IPS-11a (cell line): ENCODE measurements at regions not wholly inside any gene's neighbourhood (a gene's known extent, or its start where the extent isn't known, plus 50 kb on each side); places are given as distances from the start of the nearest gene placed in this dataset.

Experiments used
- H3K4me3 ChIP-seq: one replicate; pipeline ENCODE4 v1.5.1; 2013; ENCODE audit warnings: low read depth, low read length, control low read depth

GRCh38 chr3:150172356-150172755 is 201.7 kb upstream of the PFN2 start:
- H3K4me3 ChIP-seq, result no peak overlapping the region

GRCh38 chr3:150170852-150171520 is 200.3 kb upstream of the PFN2 start:
- no peak overlapping the region for H3K4me3 ChIP-seq

DNA sequence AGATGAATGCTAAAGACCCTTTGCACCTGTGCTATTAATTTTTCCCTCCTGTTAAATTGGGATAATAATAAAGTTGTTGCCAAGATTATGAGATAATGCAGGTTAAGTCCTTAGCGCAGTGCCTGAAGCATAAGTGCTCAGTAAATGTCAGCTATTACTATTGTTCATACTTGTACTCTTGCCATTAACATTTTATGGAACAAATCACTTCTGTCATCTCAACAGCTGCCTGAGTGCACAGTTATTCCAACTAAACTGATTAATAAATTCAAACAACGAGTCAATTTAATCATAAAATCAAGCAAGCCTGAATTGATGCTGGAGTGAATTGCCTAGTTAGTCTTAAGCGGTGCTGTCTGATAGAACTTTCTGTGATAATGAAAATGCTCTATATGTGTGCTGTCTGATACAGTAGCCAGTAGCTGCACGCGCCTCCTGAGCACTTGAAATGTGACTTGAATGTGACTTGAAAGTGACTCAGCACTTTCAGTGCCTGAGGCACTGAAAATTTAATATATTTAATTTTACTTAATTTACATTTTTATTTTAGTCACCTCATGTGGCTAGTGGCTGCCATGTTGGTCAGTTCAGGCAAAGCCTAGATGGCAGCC is 198.7 kb upstream of the PFN2 start:
- H3K4me3 ChIP-seq, result no peak overlapping the region

DNA sequence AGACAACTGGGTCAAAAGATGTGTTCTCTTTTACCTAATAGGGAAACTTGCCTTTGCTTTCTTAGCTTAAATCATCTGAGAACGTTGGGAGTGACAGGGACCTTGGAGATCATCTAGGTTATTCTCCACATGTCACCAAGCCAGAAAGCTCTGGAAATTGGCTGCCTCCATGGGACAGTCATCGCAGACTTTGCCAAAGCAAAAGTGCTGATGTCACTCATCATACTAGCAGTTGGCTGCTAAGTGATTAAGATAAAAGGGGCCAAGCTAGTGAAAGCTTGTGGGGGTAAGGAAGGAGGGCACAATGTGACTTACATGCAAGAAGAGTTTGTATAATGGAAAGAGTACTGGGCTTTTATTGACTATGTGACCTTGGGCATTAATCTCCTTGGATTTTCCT is 198.0 kb upstream of the PFN2 start:
- H3K4me3 ChIP-seq, result no peak overlapping the region

DNA sequence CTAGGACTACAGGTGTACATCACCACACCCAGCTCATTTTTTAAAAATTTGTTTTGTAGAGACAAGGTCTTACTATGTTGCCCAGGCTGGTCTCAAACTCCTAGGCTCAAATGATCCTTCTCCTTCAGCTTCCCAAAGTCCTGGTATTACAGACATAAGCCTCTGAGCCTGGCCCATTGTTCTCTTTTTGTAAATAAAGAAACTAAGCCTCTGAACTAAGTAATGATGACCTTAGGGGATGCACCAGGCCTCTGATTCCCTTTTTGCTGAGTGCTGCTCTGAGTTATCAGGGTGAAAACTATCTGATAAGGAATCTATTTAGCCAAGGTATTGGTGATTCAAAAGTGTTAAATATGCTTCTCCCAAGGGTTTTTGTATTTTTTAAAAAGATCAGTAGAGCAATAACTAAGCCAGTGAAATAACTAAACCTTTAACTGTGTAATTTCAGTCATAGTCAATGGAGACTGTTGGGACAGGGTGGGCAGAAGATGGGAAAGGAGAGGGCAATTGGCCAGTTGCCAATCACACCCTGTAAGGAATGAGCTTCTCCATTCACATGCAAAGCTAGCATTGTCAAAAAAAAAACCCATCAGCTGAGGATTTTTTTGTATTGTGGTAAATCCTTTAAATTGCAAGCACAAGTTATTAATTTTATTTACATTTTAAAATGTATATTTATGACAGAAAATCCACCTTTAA is 194.8 kb upstream of the PFN2 start:
- H3K4me3 ChIP-seq, result no peak overlapping the region

DNA sequence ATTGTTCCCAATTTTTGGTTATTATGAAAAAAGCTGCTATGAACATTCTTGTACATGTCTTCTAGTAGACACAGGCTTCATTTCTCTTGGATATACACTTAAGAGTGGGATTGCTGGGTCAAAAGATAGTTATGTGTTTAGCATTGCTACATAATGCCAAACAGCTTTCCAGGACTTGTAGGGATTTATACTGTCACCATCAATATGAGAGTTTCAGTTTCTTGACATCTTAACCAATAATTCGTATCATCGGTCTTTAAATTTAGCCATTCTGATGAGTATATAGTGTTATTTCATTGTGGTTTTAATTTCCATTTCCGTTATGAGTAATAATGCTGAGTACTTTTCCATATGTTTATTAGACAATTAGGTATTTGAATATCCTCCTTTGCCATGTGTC is 190.3 kb upstream of the PFN2 start:
- no peak overlapping the region for H3K4me3 ChIP-seq

- no peak overlapping the region for H3K4me3 ChIP-seq
Measured at GRCh38 chr3:150158943-150159625, 188.4 kb upstream of the PFN2 start.

DNA sequence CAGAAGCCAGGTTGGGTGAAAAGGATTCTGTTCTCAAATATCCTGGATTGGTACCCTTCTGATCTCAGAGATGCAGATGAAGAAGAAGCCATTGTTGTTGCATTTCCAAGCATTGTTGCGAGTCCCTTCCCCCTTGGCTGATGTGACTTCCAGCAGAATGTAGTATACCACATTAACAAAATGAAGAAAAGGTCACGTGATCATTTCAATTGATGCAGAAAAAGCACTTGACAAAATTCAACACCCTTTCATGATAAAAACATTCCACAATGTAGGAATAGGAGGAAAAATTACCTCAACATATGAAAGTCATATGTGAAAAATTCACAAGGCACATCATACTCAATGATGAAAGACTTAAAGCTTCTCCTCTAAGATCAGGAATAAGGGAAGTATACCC is 181.9 kb upstream of the PFN2 start:
- H3K4me3 ChIP-seq, result no peak overlapping the region

DNA sequence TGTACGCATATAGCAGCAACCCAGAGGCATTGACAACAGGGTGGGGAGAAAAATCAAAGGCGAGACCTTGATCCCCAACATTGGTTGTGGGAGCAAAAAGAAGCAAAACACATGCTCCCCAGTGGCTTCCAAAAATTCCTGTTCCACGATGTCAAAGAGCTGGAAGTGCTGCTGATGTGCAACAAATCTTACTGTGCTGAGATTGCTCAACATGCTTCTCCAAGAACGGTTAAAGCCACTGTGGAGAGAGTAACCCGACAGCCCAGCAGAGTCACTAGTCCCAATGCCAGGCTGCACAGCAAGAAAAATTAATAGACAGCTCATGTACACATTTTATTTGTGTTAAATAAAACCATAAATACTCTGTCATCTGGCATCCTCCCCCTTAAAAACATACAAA is 179.9 kb upstream of the PFN2 start:
- H3K4me3 ChIP-seq, result no peak overlapping the region

- H3K4me3 ChIP-seq, result no peak overlapping the region
Measured at GRCh38 chr3:150149651-150150051, 179.0 kb upstream of the PFN2 start.

GRCh38 chr3:150148227-150148626 is 177.5 kb upstream of the PFN2 start:
- no peak overlapping the region for H3K4me3 ChIP-seq

DNA sequence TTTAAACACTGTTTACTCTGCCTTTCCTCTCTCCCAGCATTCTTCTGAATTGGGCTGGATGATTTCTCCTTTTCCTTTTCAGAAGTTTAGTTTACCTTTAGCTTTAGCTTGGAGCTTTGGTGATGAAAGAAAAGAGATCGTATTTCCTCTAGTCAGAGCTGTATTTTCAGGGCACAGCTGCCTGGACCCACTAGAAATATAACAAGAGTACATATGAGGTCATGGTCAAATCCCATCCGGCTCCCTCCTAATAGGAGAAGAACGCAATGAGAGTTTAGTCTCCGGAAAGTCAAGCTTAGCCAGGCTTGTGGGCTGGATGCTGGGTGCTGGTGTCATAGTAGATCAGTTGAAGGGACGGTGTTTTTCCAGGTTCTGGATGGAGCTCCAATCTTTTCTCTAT is 177.1 kb upstream of the PFN2 start:
- no peak overlapping the region for H3K4me3 ChIP-seq

DNA sequence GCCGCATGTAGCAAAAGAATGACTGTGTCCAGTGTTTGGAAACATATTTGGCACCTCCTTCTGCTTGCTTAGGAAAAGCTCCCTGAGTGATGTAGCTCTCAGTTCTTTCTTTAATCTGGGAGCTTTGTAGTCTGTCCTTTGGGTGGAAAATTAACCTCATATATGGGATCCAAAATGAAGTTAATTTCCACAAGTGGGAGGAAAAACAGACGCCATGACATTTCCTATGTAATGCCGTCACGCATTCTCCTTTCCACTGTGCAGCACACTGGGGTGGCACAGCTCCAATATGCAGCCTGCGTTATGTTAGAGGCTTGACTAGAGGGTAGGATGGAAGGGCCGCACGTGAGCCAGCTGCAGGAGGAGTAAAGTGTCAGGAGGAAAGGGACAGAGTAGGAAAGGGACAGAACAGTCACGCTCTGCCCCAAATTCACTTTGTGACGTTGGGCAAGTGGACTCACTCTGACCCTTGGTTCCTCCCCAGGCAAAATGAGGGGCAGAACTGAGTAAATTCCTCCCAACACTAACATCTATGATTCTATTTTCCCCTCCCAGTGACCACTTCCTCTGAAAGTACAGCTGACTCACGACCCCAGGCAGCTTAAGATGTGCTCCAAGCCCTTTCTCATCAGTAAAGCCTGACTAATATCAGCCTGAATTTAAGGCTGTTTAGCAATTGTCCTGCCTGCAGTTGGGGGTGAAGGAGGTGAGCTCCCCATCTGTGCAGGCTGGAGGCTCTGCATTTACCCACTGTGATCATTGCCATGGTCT is 176.5 kb upstream of the PFN2 start:
- H3K4me3 ChIP-seq, result no peak overlapping the region

DNA sequence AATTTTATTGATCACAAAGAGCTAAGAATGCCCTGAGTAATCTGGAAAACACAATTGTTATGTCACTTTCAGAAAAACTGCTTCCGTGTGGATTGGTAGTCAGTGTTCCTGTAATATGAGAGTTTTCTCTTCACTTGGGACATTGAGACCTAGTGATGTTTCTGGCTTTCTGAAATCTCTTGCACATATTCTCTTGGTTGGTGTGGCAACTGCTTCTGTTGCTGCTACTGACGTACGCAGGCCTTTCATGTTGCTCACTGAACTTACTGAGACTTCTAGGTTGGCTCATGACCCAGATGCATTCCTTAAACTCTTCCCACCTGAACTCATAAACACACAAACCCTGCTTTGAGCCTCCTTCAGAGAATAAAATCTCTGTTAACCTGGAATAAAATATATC is 175.0 kb upstream of the PFN2 start:
- no peak overlapping the region for H3K4me3 ChIP-seq

GRCh38 chr3:150144191-150144708 is 173.6 kb upstream of the PFN2 start:
- H3K4me3 ChIP-seq, result no peak overlapping the region

DNA sequence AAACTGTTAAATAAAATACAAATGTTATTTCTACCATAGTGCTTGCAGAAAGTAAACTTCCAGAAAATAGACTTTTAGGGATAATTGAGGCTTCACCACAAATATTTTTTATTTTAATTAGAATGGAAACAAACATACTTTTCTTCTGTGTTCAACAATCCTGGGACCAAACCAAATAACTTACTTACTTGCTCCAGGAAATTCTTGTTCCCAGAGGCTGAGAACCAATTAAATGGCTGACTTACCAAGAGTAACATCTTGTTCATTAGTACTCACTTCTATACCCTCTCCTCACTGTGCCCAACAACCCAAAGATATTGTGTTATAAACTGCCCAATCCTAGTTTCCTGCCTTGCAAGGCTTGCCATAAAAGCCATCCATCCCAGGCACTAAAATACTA is 172.2 kb upstream of the PFN2 start:
- H3K4me3 ChIP-seq, result no peak overlapping the region

- no peak overlapping the region for H3K4me3 ChIP-seq
Measured at GRCh38 chr3:150141790-150142326, 171.2 kb upstream of the PFN2 start.

DNA sequence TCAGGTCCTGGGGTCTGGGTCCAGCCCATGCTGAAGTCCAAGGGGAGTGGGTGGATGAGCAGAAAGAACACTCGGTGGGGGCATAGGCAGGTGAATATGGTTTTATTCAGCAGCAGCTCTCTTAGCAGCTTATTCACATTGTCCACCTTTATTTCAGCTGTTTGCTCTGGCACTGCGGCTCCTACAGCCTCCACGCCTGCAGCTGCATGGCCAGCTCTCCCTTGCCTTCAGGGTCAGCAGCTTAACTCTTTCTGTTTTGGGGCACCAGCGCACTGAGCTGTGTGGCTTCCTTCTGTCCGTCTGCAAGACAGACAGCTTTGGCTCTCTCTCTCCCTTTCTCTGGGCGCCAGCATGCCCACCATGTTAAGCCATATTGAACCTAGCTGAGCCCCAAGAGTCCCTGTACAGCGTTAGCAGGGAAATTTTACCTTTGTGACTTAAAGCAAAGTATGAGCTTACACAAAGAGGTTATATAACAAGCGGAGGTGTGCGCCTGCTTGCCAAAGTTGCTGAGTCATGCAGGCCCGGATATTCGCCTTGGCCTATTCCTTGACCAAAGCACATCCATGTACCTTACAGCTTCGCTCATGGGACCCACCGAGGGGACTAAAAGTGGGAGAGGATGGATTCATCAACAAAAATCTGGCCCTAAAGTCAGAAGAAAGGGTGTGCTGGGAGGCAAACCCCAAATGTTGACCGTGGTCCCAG is 170.1 kb upstream of the PFN2 start:
- no peak overlapping the region for H3K4me3 ChIP-seq

DNA sequence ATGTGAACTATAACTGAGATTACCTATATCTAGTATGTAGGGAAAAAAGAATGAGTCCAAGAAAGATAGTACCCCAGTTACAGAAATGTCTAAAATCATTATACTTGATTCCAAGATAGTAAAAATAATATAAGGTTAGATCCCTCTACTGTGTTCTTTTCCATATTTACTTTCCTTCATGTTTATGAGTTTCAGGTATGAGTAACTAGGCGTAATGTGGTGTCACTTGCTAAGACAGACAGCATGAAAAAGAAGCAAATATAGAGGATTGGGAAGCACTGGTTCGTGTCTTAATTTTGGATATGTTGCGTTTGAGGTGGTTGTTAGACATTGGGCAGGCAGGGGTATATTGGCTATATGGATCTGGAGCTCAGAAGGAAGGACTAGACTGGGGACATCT is 168.1 kb upstream of the PFN2 start:
- no peak overlapping the region for H3K4me3 ChIP-seq

DNA sequence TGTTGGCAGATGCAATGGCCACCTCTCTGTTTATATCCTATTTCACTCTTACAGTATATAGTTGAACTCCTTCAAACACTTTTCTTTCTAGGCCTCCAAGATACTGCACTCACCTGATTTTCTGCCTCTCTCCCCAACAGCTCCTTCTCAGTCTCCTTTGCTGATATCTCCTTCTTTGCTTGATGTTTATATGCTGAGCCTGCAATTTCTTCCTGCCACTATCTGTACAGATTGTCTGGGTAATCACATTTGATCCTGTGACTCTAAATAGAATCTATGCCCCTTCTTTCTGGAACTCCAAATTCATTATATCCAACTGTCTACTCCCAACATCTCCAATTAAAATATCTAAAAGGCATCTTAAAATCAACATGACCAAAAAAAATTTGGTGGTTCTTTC is 165.5 kb upstream of the PFN2 start:
- H3K4me3 ChIP-seq, result no peak overlapping the region
